Fibroblast of the aortic adventitia (primary cell): ENCODE measurements at regions not wholly inside any gene's neighbourhood (a gene's known extent, or its start where the extent isn't known, plus 50 kb on each side); places are given as distances from the start of the nearest gene placed in this dataset.

Experiments
- DNase-seq: peaks from one replicate; pipeline ENCODE4 v3.0.0-alpha.2; 2010; ENCODE audit warnings: low read depth
- H3K4me3 ChIP-seq: 2 replicates; pipeline ENCODE4 v1.5.1; 2011; ENCODE audit warnings: low read depth, mild to moderate bottlenecking, control low read depth, low read length, moderate library complexity
- CTCF ChIP-seq: IDR thresholded peaks from 2 replicates; pipeline ENCODE4 v1.5.1; 2011; ENCODE audit warnings: mild to moderate bottlenecking, low read length, control low read depth, inconsistent platforms; ENCODE audit not compliant: insufficient read depth

- no peak overlapping the region for H3K4me3 ChIP-seq
- DNase-seq: no peak
- no peak for TF ChIP-seq CTCF
Measured at GRCh38 chr5:3833566-3833965, 237.9 kb downstream of the IRX1 start.

GRCh38 chr5:3835811-3836210, 240.2 kb downstream of the IRX1 start:
- no peak for DNase-seq
- H3K4me3 ChIP-seq: no peak overlapping the region
- TF ChIP-seq CTCF: no peak

- no peak for TF ChIP-seq CTCF
Measured at GRCh38 chr5:3836528-3836927, 240.9 kb downstream of the IRX1 start.

GRCh38 chr5:3837506-3837905, 241.9 kb downstream of the IRX1 start:
- no peak for DNase-seq

More at GRCh38 chr5:3836528-3836927, 240.9 kb downstream of the IRX1 start:
- DNase-seq: no peak
- H3K4me3 ChIP-seq: no peak overlapping the region

GRCh38 chr5:3839151-3839550, 243.5 kb downstream of the IRX1 start:
- no peak for TF ChIP-seq CTCF

More at GRCh38 chr5:3837506-3837905, 241.9 kb downstream of the IRX1 start:
- no peak overlapping the region for H3K4me3 ChIP-seq
- no peak for TF ChIP-seq CTCF

GRCh38 chr5:3842591-3842990, 247.0 kb downstream of the IRX1 start:
- TF ChIP-seq CTCF: no peak
- DNase-seq: no peak
- no peak overlapping the region for H3K4me3 ChIP-seq

More at GRCh38 chr5:3839151-3839550, 243.5 kb downstream of the IRX1 start:
- H3K4me3 ChIP-seq: no peak overlapping the region
- DNase-seq: no peak

- no peak for DNase-seq
- no peak overlapping the region for H3K4me3 ChIP-seq
- TF ChIP-seq CTCF: no peak
Measured at GRCh38 chr5:3843706-3844105, 248.1 kb downstream of the IRX1 start.
